T-cell (primary cell): ENCODE measurements at regions not wholly inside any gene's neighbourhood (a gene's known extent, or its start where the extent isn't known, plus 50 kb on each side); places are given as distances from the start of the nearest gene placed in this dataset.

Experiments
- ATAC-seq, 4 experiments: fragments of 200-7000 bp in 3 of 4; fragments of 150-1000 bp in 1 of 4; cut with Tn5 transposase; replicated peaks in 1 of 4; 1 replicate in 3 of 4; 2 replicates in 1 of 4; pipeline ENCODE4 v1.10.0; 2021; ENCODE audit warnings: moderate library complexity in 3 of 4, mild to moderate bottlenecking in 2 of 4, moderate number of reproducible peaks in 1 of 4
- CTCF ChIA-PET, 2 donors: fragments of 300-600 bp; sonication (Branson Sonifier 250); formaldehyde crosslinking; loops; one replicate each; lab custom pipeline; 2022; ENCODE audit warnings: antibody characterized with exemption in 2 of 2; lab: Charles Lee
- POLR2A ChIA-PET, 2 donors: fragments of 300-600 bp; sonication (Branson Sonifier 250); formaldehyde crosslinking; loops; one replicate each; lab custom pipeline; 2022; ENCODE audit warnings: antibody characterized with exemption in 2 of 2; lab: Charles Lee
- DNase-seq, 35 experiments: peaks; one replicate each; pipeline versions ENCODE4 v3.0.0 to v3.0.0-alpha.2; 2013 to 2023
- H3K27ac ChIP-seq: one replicate; pipeline ENCODE4 v1.5.1; 2013; ENCODE audit warnings: low read length
- H3K27me3 ChIP-seq, 2 experiments: replicated peaks in 1 of 2; 1 replicate in 1 of 2; 2 replicates in 1 of 2; pipeline versions ENCODE4 v1.6.1 to v1.7.0; 2013; ENCODE audit warnings: low read length in 1 of 2, mixed read lengths in 1 of 2; ENCODE audit not compliant: control insufficient read depth in 2 of 2, insufficient read depth in 2 of 2; ENCODE audit errors: extremely low read depth in 1 of 2
- H3K36me3 ChIP-seq, 2 donors: 1 replicate in 1 of 2; 2 replicates in 1 of 2; pipeline versions ENCODE4 v1.6.1 to v1.7.0; 2013; ENCODE audit warnings: low read length in 1 of 2; ENCODE audit not compliant: control insufficient read depth in 2 of 2, insufficient read depth in 1 of 2; ENCODE audit errors: extremely low read depth in 1 of 2
- H3K4me1 ChIP-seq, 2 experiments: 1 replicate in 1 of 2; 2 replicates in 1 of 2; pipeline versions ENCODE4 v1.6.1 to v1.7.0; 2013; ENCODE audit warnings: low read length in 2 of 2, mixed read lengths in 1 of 2; ENCODE audit not compliant: insufficient read depth in 2 of 2, control insufficient read depth in 1 of 2; ENCODE audit errors: extremely low read depth in 1 of 2
- H3K4me3 ChIP-seq, 2 donors: 1 replicate in 1 of 2; 2 replicates in 1 of 2; pipeline versions ENCODE4 v1.5.1 to v1.7.0; 2013; ENCODE audit warnings: mild to moderate bottlenecking in 2 of 2, low read length in 1 of 2, moderate library complexity in 1 of 2; ENCODE audit not compliant: control insufficient read depth in 1 of 2; ENCODE audit errors: extremely low read depth in 1 of 2
- H3K9me3 ChIP-seq: 2 replicates; pipeline ENCODE4 v1.7.0; 2013
- H3K27ac Mint-ChIP-seq, 2 donors: one replicate each; pipeline ENCODE4 v1.8.0; 2020 to 2021; ENCODE audit warnings: mild to moderate bottlenecking in 2 of 2, mixed read lengths in 2 of 2
- H3K27me3 Mint-ChIP-seq, 2 donors: one replicate each; pipeline ENCODE4 v1.8.0; 2021 to 2022; ENCODE audit warnings: mixed read lengths in 2 of 2
- H3K36me3 Mint-ChIP-seq: one replicate; pipeline ENCODE4 v1.8.0; 2021; ENCODE audit warnings: mixed read lengths
- H3K4me1 Mint-ChIP-seq, 3 donors: one replicate each; pipeline ENCODE4 v1.8.0; 2020 to 2022; ENCODE audit warnings: mixed read lengths in 3 of 3, mild to moderate bottlenecking in 1 of 3
- H3K4me3 Mint-ChIP-seq, 3 donors: one replicate each; pipeline ENCODE4 v1.8.0; 2020 to 2022; ENCODE audit warnings: mild to moderate bottlenecking in 3 of 3, mixed read lengths in 3 of 3, moderate library complexity in 3 of 3
- H3K9me3 Mint-ChIP-seq, 3 donors: one replicate each; pipeline ENCODE4 v1.8.0; 2020 to 2022; ENCODE audit warnings: mixed read lengths in 3 of 3
- WGBS: methylation state at CpG from one replicate; pipeline ENCODE4 v1.1.5; 2013; ENCODE audit warnings: missing lambda C conversion rate; ENCODE audit not compliant: insufficient coverage; 5-methylcytosine and 5-hydroxymethylcytosine counted together

- peaks cover 0 to 4% (median 0%) of the 10 kb centered on the region in 3 donors for H3K9me3 Mint-ChIP-seq
- DNase-seq (no peak), ATAC-seq (no peak)
- Histone ChIP-seq H3K9me3 (no peaks in the 10 kb centered on the region), H3K4me1 (peaks cover 0 to 4% of the 10 kb centered on the region in 2 experiments), H3K27me3 (peaks cover 0 to 2% of the 10 kb centered on the region in 2 experiments), H3K36me3 (no peaks in the 10 kb centered on the region), H3K4me3 (no peak overlapping the region), H3K27ac (no peak overlapping the region)
- peaks cover 21 to 32% of the 10 kb centered on the region in 2 donors for H3K27me3 Mint-ChIP-seq
- H3K27ac Mint-ChIP-seq = no peak overlapping the region
- peaks cover 5 to 17% (median 14%) of the 10 kb centered on the region in 3 donors for H3K4me1 Mint-ChIP-seq
- ChIA-PET POLR2A (no interaction called here), CTCF (no interaction called here)
- H3K4me3 Mint-ChIP-seq = no peak overlapping the region
- 71% methylated on average over 6 of the region's 6 CpGs for WGBS
- H3K36me3 Mint-ChIP-seq = no peaks in the 10 kb centered on the region
These were observed 97.2 kb downstream of the TRIM36 start for GRCh38 chr5:115072266-115073064.

GRCh38 chr5:115070737-115071136, 99.0 kb downstream of the TRIM36 start:
- H3K4me3 ChIP-seq = no peak overlapping the region
- ChIA-PET POLR2A (no interaction called here), CTCF (no interaction called here)
- H3K4me1 Mint-ChIP-seq = peaks cover 5 to 17% (median 14%) of the 10 kb centered on the region in 3 donors
- ATAC-seq (no peak), DNase-seq (no peak)
- H3K36me3 Mint-ChIP-seq = no peaks in the 10 kb centered on the region
- no peaks in the 10 kb centered on the region for H3K36me3 ChIP-seq
- no peaks in the 10 kb centered on the region for H3K9me3 ChIP-seq
- no CpG with 5 or more reads among the region's 3 CpGs for WGBS
- peaks cover 0 to 4% (median 0%) of the 10 kb centered on the region in 3 donors for H3K9me3 Mint-ChIP-seq
- H3K27ac ChIP-seq = no peak overlapping the region
- no peak overlapping the region for H3K4me3 Mint-ChIP-seq
- peaks cover 0 to 4% of the 10 kb centered on the region in 2 experiments for H3K4me1 ChIP-seq
- H3K27me3 ChIP-seq = peaks cover 0 to 2% of the 10 kb centered on the region in 2 experiments
- peaks cover 21 to 32% of the 10 kb centered on the region in 2 donors for H3K27me3 Mint-ChIP-seq
- no peak overlapping the region for H3K27ac Mint-ChIP-seq

- Histone ChIP-seq H3K4me1 (peaks cover 0 to 4% of the 10 kb centered on the region in 2 experiments), H3K9me3 (no peaks in the 10 kb centered on the region), H3K4me3 (no peak overlapping the region), H3K27me3 (peaks cover 0 to 2% of the 10 kb centered on the region in 2 experiments), H3K36me3 (no peaks in the 10 kb centered on the region), H3K27ac (no peak overlapping the region)
- no peak overlapping the region for H3K27ac Mint-ChIP-seq
- POLR2A ChIA-PET = no interaction called here
- DNase-seq (peak in 1 of 35 experiments; percentile 14), ATAC-seq (no peak)
- 43% methylated on average over 1 of the region's 3 CpGs for WGBS
- H3K9me3 Mint-ChIP-seq = no peaks in the 10 kb centered on the region
- peaks cover 5 to 17% (median 14%) of the 10 kb centered on the region in 3 donors for H3K4me1 Mint-ChIP-seq
- H3K27me3 Mint-ChIP-seq = peaks cover 17 to 34% of the 10 kb centered on the region in 2 donors
- peak overlapping the region in 1 of 3 donors; percentile 2 for H3K4me3 Mint-ChIP-seq
- H3K36me3 Mint-ChIP-seq = no peaks in the 10 kb centered on the region
- CTCF ChIA-PET = interaction anchor here (1.1 to 1.3 kb wide), 2 partner anchors 1457 kb away, joined by 4 to 5 read pairs; no protein-coding TSS in a partner anchor
These were observed 100.4 kb downstream of the TRIM36 start for GRCh38 chr5:115069087-115069968.

GRCh38 chr5:115068239-115069086, 101.2 kb downstream of the TRIM36 start:
- Histone ChIP-seq H3K9me3 (no peaks in the 10 kb centered on the region), H3K36me3 (no peaks in the 10 kb centered on the region), H3K27me3 (peaks cover 0 to 2% of the 10 kb centered on the region in 2 experiments), H3K4me1 (peaks cover 0 to 4% of the 10 kb centered on the region in 2 experiments), H3K27ac (peak overlapping the region; percentile 22), H3K4me3 (peak overlapping the region in 1 of 2 donors; percentile 8)
- H3K4me1 Mint-ChIP-seq = peaks cover 5 to 17% (median 14%) of the 10 kb centered on the region in 3 donors
- no peak overlapping the region for H3K27ac Mint-ChIP-seq
- ATAC-seq (no peak), DNase-seq (peak in 10 of 35 experiments; percentile 0 to 51 (median 7))
- 79% methylated on average over 5 of the region's 14 CpGs for WGBS
- H3K4me3 Mint-ChIP-seq = peak overlapping the region; percentile 2 to 25 (median 14)
- POLR2A ChIA-PET = no interaction called here
- no peaks in the 10 kb centered on the region for H3K9me3 Mint-ChIP-seq
- CTCF ChIA-PET = interaction anchor here (1.1 to 1.3 kb wide), 2 partner anchors 1456 kb away, joined by 4 to 5 read pairs; no protein-coding TSS in a partner anchor
- H3K27me3 Mint-ChIP-seq = peaks cover 14 to 30% of the 10 kb centered on the region in 2 donors
- H3K36me3 Mint-ChIP-seq = no peaks in the 10 kb centered on the region

GRCh38 chr5:115064380-115064779, 105.3 kb downstream of the TRIM36 start:
- H3K27me3 Mint-ChIP-seq = peaks cover 3 to 15% of the 10 kb centered on the region in 2 donors
- no peaks in the 10 kb centered on the region for H3K9me3 Mint-ChIP-seq
- H3K4me3 Mint-ChIP-seq = no peak overlapping the region
- H3K4me3 ChIP-seq = no peak overlapping the region
- CTCF ChIA-PET = no interaction called here
- H3K4me1 ChIP-seq = peaks cover 0 to 4% of the 10 kb centered on the region in 2 experiments
- H3K4me1 Mint-ChIP-seq = peaks cover 5 to 14% (median 12%) of the 10 kb centered on the region in 3 donors
- no peak for ATAC-seq
- no peak for DNase-seq
- H3K36me3 ChIP-seq = no peaks in the 10 kb centered on the region
- 89% methylated on average over 1 of the region's 2 CpGs for WGBS
- no peaks in the 10 kb centered on the region for H3K27me3 ChIP-seq
- no peaks in the 10 kb centered on the region for H3K36me3 Mint-ChIP-seq
- no peak overlapping the region for H3K27ac Mint-ChIP-seq
- POLR2A ChIA-PET = no interaction called here
- no peak overlapping the region for H3K27ac ChIP-seq
- H3K9me3 ChIP-seq = no peaks in the 10 kb centered on the region
